ENCODE measurements at regions not wholly inside any gene's neighbourhood (a gene's known extent, or its start where the extent isn't known, plus 50 kb on each side); places are given as distances from the start of the nearest gene placed in this dataset.

- TF ChIP-seq, protein P1, sequence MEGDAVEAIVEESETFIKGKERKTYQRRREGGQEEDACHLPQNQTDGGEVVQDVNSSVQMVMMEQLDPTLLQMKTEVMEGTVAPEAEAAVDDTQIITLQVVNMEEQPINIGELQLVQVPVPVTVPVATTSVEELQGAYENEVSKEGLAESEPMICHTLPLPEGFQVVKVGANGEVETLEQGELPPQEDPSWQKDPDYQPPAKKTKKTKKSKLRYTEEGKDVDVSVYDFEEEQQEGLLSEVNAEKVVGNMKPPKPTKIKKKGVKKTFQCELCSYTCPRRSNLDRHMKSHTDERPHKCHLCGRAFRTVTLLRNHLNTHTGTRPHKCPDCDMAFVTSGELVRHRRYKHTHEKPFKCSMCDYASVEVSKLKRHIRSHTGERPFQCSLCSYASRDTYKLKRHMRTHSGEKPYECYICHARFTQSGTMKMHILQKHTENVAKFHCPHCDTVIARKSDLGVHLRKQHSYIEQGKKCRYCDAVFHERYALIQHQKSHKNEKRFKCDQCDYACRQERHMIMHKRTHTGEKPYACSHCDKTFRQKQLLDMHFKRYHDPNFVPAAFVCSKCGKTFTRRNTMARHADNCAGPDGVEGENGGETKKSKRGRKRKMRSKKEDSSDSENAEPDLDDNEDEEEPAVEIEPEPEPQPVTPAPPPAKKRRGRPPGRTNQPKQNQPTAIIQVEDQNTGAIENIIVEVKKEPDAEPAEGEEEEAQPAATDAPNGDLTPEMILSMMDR (conservative IDR thresholded peaks at IDR 0.05): no peak
- no peak overlapping the region for H3K4ac ChIP-seq (ENCODE audit: low read depth, low read length)
- H3K9ac ChIP-seq (ENCODE audit: extremely low read depth, insufficient read length, low read length): no peak overlapping the region
- H4K8ac ChIP-seq (replicated peaks; ENCODE audit: insufficient read length, low read depth, low read length): no peak overlapping the region
- no peaks in the 10 kb centered on the region for H3K79me1 ChIP-seq (ENCODE audit: insufficient read depth, low read depth, low read length, poor library complexity, severe bottlenecking)
- H3K9me3 ChIP-seq (ENCODE audit: control insufficient read depth, low read depth, low read length): no peaks in the 10 kb centered on the region
- Mint-ChIP-seq H3K36me3 (ENCODE audit: insufficient read depth in 1 of 3, low read depth in 3 of 3) (no peaks in the 10 kb centered on the region; a peak in 1 of 7 replicates), H3K4me3 (no peak overlapping the region), H3K9me3 (no peaks in the 10 kb centered on the region), H3K27ac (no peak overlapping the region), H3K27me3 (ENCODE audit: low read depth) (no peaks in the 10 kb centered on the region), H3K4me1 (no peaks in the 10 kb centered on the region)
- no peak overlapping the region for H2BK15ac ChIP-seq (ENCODE audit: low read depth, low read length)
- no peaks in the 10 kb centered on the region for H3K27me3 ChIP-seq (ENCODE audit: insufficient read depth, low read length)
- H2AK5ac ChIP-seq (ENCODE audit: insufficient read length, low read length): no peak overlapping the region
- H2AFZ ChIP-seq (ENCODE audit: low read length): no peak overlapping the region
- H4K91ac ChIP-seq (ENCODE audit: insufficient read length, low read depth, low read length): no peak overlapping the region
- H3K18ac ChIP-seq (ENCODE audit: insufficient read length, low read depth, low read length): no peak overlapping the region
- H2BK12ac ChIP-seq (ENCODE audit: insufficient read length, low read depth, low read length): no peak overlapping the region
- H3K27ac ChIP-seq (ENCODE audit: insufficient read length, low read depth, low read length): no peak overlapping the region
- H3K4me2 ChIP-seq (ENCODE audit: insufficient read depth, insufficient read length, low read length): no peak overlapping the region
- no peak overlapping the region for H2BK20ac ChIP-seq (ENCODE audit: low read depth, low read length, poor library complexity, severe bottlenecking)
- no peaks in the 10 kb centered on the region for H3K79me2 ChIP-seq (ENCODE audit: insufficient read depth, low read length)
- H4K5ac ChIP-seq (ENCODE audit: insufficient read length, low read depth, low read length): no peak overlapping the region
- WGBS (ENCODE audit: extremely low coverage, insufficient read length, low lambda C conversion rate): no CpG with 5 or more reads among the region's 7 CpGs
- no peak overlapping the region for H3K23ac ChIP-seq (ENCODE audit: insufficient read length, low read depth, low read length)
- no peaks in the 10 kb centered on the region for H4K20me1 ChIP-seq (ENCODE audit: control insufficient read depth, insufficient read depth, insufficient read length)
- no peak overlapping the region for H2BK120ac ChIP-seq (ENCODE audit: low read depth, low read length, poor library complexity, severe bottlenecking)
- DNase-seq: no peak
- no peak overlapping the region for H3T11ph ChIP-seq (ENCODE audit: low read length)
- H3K4me1 ChIP-seq (ENCODE audit: insufficient read depth, low read length): no peaks in the 10 kb centered on the region
- H2BK5ac ChIP-seq (ENCODE audit: insufficient read length, low read length): no peak overlapping the region
- no peak overlapping the region for H3K14ac ChIP-seq (ENCODE audit: insufficient read depth, low read length)
- H3K56ac ChIP-seq (ENCODE audit: insufficient read length, low read depth, low read length): no peak overlapping the region
- H3K23me2 ChIP-seq (ENCODE audit: insufficient read length, low read depth, low read length, poor library complexity, severe bottlenecking): no peaks in the 10 kb centered on the region
Measured at GRCh38 chr1:55640708-55641473, 425.7 kb upstream of the USP24 start.

Data from H9 (cell line).